GM18505 (cell line): ENCODE measurements at regions not wholly inside any gene's neighbourhood (a gene's known extent, or its start where the extent isn't known, plus 50 kb on each side); places are given as distances from the start of the nearest gene placed in this dataset.
"Not testable (repeated sequence)": the region's sequence is repeated elsewhere in the genome, so short reads cannot be mapped to it uniquely, and the experiment has no call there.

Source experiments
- ATAC-seq: cut with Tn5 transposase; IDR thresholded peaks from one replicate; pipeline ENCODE4 v1.9.1; 2021; ENCODE audit not compliant: unreplicated experiment
- POLR2A ChIP-seq: IDR thresholded peaks from 4 replicates; pipeline ENCODE4 v1.6.1; 2011; ENCODE audit warnings: borderline replicate concordance; ENCODE audit not compliant: insufficient read depth, insufficient read length; ENCODE audit errors: extremely low read depth

- ATAC-seq: no peak
- no peak for TF ChIP-seq POLR2A
Measured at GRCh38 chr13:42477596-42478190, 96.3 kb upstream of the TNFSF11 start.

GRCh38 chr13:42478531-42479156, 95.3 kb upstream of the TNFSF11 start:
- TF ChIP-seq POLR2A: no peak

GRCh38 chr13:42484386-42484785, 89.6 kb upstream of the TNFSF11 start:
- TF ChIP-seq POLR2A: no peak

More at GRCh38 chr13:42478531-42479156, 95.3 kb upstream of the TNFSF11 start:
- ATAC-seq: no peak

GRCh38 chr13:42485272-42485671, 88.7 kb upstream of the TNFSF11 start:
- no peak for ATAC-seq
- TF ChIP-seq POLR2A: no peak

More at GRCh38 chr13:42484386-42484785, 89.6 kb upstream of the TNFSF11 start:
- ATAC-seq: no peak

- no peak for ATAC-seq
- no peak for TF ChIP-seq POLR2A
Measured at GRCh38 chr13:42486711-42487198, 87.2 kb upstream of the TNFSF11 start.

GRCh38 chr13:42487221-42487620, 86.7 kb upstream of the TNFSF11 start:
- ATAC-seq: no peak
- TF ChIP-seq POLR2A: no peak

- no peak for ATAC-seq
- TF ChIP-seq POLR2A: no peak
Measured at GRCh38 chr13:42490676-42491075, 83.3 kb upstream of the TNFSF11 start.

- ATAC-seq: no peak
- no peak for TF ChIP-seq POLR2A
Measured at GRCh38 chr13:42492372-42492920, 81.5 kb upstream of the TNFSF11 start.

GRCh38 chr13:42494157-42494556, 79.8 kb upstream of the TNFSF11 start:
- TF ChIP-seq POLR2A: no peak
- ATAC-seq: no peak

GRCh38 chr13:42495255-42495654, 78.7 kb upstream of the TNFSF11 start:
- ATAC-seq: no peak
- no peak for TF ChIP-seq POLR2A

- ATAC-seq: no peak
- no peak for TF ChIP-seq POLR2A
Measured at GRCh38 chr13:42495751-42496150, 78.2 kb upstream of the TNFSF11 start.

GRCh38 chr13:42496926-42497554, 76.9 kb upstream of the TNFSF11 start:
- ATAC-seq: not testable (repeated sequence)

- TF ChIP-seq POLR2A: no peak
- ATAC-seq: peak; percentile 89
Measured at GRCh38 chr13:42497798-42498197, 76.2 kb upstream of the TNFSF11 start.

- no peak for TF ChIP-seq POLR2A
- ATAC-seq: no peak
Measured at GRCh38 chr13:42498521-42498920, 75.4 kb upstream of the TNFSF11 start.
